ENCODE measurements at regions not wholly inside any gene's neighbourhood (a gene's known extent, or its start where the extent isn't known, plus 50 kb on each side); places are given as distances from the start of the nearest gene placed in this dataset.

GRCh38 chr15:60076582-60077276 is 72.6 kb downstream of the FOXB1 start:
- DNase-seq: no peak
- H3K23me2 ChIP-seq (ENCODE audit: insufficient read length, low read depth, low read length, poor library complexity, severe bottlenecking): no peaks in the 10 kb centered on the region
- H4K8ac ChIP-seq (replicated peaks; ENCODE audit: insufficient read length, low read depth, low read length): no peak overlapping the region
- H3K27me3 Mint-ChIP-seq (ENCODE audit: low read depth): peaks cover 4% of the 10 kb centered on the region; the same call in 1 of the 2 replicates
- no peaks in the 10 kb centered on the region for H3K79me2 ChIP-seq (ENCODE audit: insufficient read depth, low read length)
- no peaks in the 10 kb centered on the region for H3K27me3 ChIP-seq (ENCODE audit: insufficient read depth, low read length)
- H2BK15ac ChIP-seq (ENCODE audit: low read depth, low read length): no peak overlapping the region
- H3K56ac ChIP-seq (ENCODE audit: insufficient read length, low read depth, low read length): no peak overlapping the region
- H3K4ac ChIP-seq (ENCODE audit: low read depth, low read length): no peak overlapping the region
- H2BK20ac ChIP-seq (ENCODE audit: low read depth, low read length, poor library complexity, severe bottlenecking): peak overlapping the region; percentile 62
- H3K4me2 ChIP-seq (ENCODE audit: insufficient read depth, insufficient read length, low read length): peak overlapping the region; percentile 33
- no peak overlapping the region for H4K5ac ChIP-seq (ENCODE audit: insufficient read length, low read depth, low read length)
- no peak overlapping the region for H2AFZ ChIP-seq (ENCODE audit: low read length)
- peaks cover 13% of the 10 kb centered on the region; the same call in 1 of the 2 replicates for H3K4me1 ChIP-seq (ENCODE audit: insufficient read depth, low read length)
- H3K9me3 Mint-ChIP-seq: peaks cover 6 to 8% of the 10 kb centered on the region in 2 experiments
- no peak overlapping the region for H3K27ac ChIP-seq (ENCODE audit: insufficient read length, low read depth, low read length)
- H3T11ph ChIP-seq (ENCODE audit: low read length): peak overlapping the region; percentile 57
- WGBS (ENCODE audit: extremely low coverage, insufficient read length, low lambda C conversion rate): no CpG with 5 or more reads among the region's 11 CpGs
- peak overlapping the region; percentile 15 for H3K18ac ChIP-seq (ENCODE audit: insufficient read length, low read depth, low read length)
- no peak overlapping the region for H3K9ac ChIP-seq (ENCODE audit: extremely low read depth, insufficient read length, low read length)
- H2BK12ac ChIP-seq (ENCODE audit: insufficient read length, low read depth, low read length): no peak overlapping the region
- H3K79me1 ChIP-seq (ENCODE audit: insufficient read depth, low read depth, low read length, poor library complexity, severe bottlenecking): no peaks in the 10 kb centered on the region
- H4K91ac ChIP-seq (ENCODE audit: insufficient read length, low read depth, low read length): no peak overlapping the region
- H2AK5ac ChIP-seq (ENCODE audit: insufficient read length, low read length): no peak overlapping the region
- no peak overlapping the region for H3K23ac ChIP-seq (ENCODE audit: insufficient read length, low read depth, low read length)
- no peaks in the 10 kb centered on the region for H4K20me1 ChIP-seq (ENCODE audit: control insufficient read depth, insufficient read depth, insufficient read length)
- H2BK5ac ChIP-seq (ENCODE audit: insufficient read length, low read length): no peak overlapping the region
- H3K4me3 Mint-ChIP-seq: peak overlapping the region in 1 of 2 experiments; percentile 3; a peak in 2 of 5 replicates
- no peak for TF ChIP-seq CTCF (conservative IDR thresholded peaks at IDR 0.05)
- H3K4me1 Mint-ChIP-seq: peaks cover 53% of the 10 kb centered on the region in 2 experiments
- H2BK120ac ChIP-seq (ENCODE audit: low read depth, low read length, poor library complexity, severe bottlenecking): no peak overlapping the region
- peak overlapping the region; percentile 39; the same call in 1 of the 2 replicates for H3K14ac ChIP-seq (ENCODE audit: insufficient read depth, low read length)
- H3K36me3 Mint-ChIP-seq (ENCODE audit: insufficient read depth in 1 of 3, low read depth in 3 of 3): peaks cover 0 to 7% (median 2%) of the 10 kb centered on the region in 3 experiments; a peak in 3 of 7 replicates
- peak overlapping the region in 1 of 3 experiments; percentile 82; a peak in 4 of 7 replicates for H3K27ac Mint-ChIP-seq
- H3K9me3 ChIP-seq (ENCODE audit: control insufficient read depth, low read depth, low read length): no peaks in the 10 kb centered on the region

All from H9 (cell line).